ENCODE measurements at regions not wholly inside any gene's neighbourhood (a gene's known extent, or its start where the extent isn't known, plus 50 kb on each side); places are given as distances from the start of the nearest gene placed in this dataset.

DNA sequence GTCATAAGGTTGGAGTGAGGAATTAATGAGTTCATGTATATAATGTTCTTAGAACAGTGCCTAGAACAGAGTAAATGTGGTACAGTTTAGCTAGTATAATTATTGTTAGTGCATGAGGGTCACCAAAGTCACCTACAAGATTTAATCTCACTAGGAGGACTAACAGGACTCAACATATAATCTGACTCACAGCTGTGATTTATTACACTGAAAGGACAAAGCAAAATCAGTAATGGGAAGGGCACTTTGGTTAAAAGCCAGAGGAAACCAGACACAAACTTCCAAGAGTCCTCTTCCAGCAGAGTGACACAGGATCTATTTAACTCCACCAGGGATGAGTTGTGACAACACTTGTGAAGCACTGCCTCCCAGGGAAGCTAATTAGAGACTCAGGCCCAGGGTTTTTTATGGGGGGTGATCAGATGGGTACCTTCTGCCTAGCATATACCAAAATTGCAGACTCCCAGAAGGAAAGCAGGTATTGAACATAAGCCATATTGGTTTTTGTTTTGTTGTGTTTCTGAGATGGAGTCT is 341.2 kb upstream of the DACH1 start:
- H3K4me3 ChIP-seq, result no peak overlapping the region
- no peaks in the 10 kb centered on the region for H3K36me3 ChIP-seq (ENCODE audit: insufficient read depth in 1 of 2, low read depth in 1 of 2)
- no peaks in the 10 kb centered on the region for H3K4me1 ChIP-seq
- DNase-seq, result no peak
- H3K9me3 ChIP-seq, result no peaks in the 10 kb centered on the region
- no peak for ATAC-seq
- no peak overlapping the region for H3K27ac ChIP-seq
- H3K27me3 ChIP-seq (ENCODE audit: insufficient read depth in 3 of 3, low read length in 2 of 3), result no peaks in the 10 kb centered on the region
- intact Hi-C loops (cut with DNase I), result no loop called here
- TF ChIP-seq, protein P1, sequence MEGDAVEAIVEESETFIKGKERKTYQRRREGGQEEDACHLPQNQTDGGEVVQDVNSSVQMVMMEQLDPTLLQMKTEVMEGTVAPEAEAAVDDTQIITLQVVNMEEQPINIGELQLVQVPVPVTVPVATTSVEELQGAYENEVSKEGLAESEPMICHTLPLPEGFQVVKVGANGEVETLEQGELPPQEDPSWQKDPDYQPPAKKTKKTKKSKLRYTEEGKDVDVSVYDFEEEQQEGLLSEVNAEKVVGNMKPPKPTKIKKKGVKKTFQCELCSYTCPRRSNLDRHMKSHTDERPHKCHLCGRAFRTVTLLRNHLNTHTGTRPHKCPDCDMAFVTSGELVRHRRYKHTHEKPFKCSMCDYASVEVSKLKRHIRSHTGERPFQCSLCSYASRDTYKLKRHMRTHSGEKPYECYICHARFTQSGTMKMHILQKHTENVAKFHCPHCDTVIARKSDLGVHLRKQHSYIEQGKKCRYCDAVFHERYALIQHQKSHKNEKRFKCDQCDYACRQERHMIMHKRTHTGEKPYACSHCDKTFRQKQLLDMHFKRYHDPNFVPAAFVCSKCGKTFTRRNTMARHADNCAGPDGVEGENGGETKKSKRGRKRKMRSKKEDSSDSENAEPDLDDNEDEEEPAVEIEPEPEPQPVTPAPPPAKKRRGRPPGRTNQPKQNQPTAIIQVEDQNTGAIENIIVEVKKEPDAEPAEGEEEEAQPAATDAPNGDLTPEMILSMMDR (IDR thresholded peaks at IDR 0.05), result no peak

DNA sequence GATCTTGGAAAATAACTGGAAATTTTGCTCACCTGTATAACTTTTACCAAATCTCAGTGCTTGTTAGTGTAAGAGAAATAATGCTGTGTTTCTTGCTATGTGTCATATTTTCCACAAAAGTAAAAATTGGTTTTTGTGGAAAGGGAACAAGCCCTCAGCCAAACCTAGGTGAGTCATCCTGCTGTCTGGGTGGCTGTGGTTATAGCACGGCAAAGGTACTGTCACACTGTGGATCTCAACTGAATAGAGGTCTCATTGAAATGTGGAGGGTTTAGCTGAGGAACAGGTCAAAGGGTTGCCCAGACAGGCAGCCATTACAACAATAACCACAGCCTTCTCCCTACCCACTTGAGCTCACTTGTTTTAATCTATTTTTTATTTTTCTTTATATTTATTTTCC is 338.8 kb upstream of the DACH1 start:
- H3K36me3 ChIP-seq (ENCODE audit: insufficient read depth in 1 of 2, low read depth in 1 of 2), result no peaks in the 10 kb centered on the region
- H3K4me3 ChIP-seq, result no peak overlapping the region
- no peaks in the 10 kb centered on the region for H3K27me3 ChIP-seq (ENCODE audit: insufficient read depth in 3 of 3, low read length in 2 of 3)
- ATAC-seq (no peak), DNase-seq (no peak)
- no peaks in the 10 kb centered on the region for H3K4me1 ChIP-seq
- intact Hi-C loops (cut with DNase I), result no loop called here
- TF ChIP-seq, protein P1 (IDR thresholded peaks at IDR 0.05), result no peak
- whole genome bisulfite sequencing, 3 donors, result 63 to 87% (median 77%) methylated on average over 1 of the region's 1 CpG
- no peaks in the 10 kb centered on the region for H3K9me3 ChIP-seq
- H3K27ac ChIP-seq, result no peak overlapping the region

DNA sequence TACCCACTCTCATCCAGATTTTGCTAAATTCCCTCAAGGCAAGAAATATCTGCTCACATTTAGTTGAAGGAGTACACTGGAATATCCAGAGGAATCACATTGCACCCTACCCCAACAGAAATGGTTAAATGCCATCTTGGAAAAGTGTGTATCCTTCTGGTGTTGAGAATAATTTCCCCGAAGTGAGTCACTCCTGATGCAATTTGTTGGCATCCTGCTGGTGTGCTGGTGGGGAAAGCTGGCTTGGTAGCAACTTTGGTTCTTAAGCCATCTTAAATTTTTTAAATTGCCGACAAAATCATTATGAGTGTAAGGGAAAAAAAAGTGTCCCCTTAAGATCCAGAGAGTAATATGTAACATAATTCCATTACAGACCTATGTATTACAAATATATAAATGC is 337.3 kb upstream of the DACH1 start:
- Histone ChIP-seq H3K27ac (no peak overlapping the region), H3K27me3 (ENCODE audit: insufficient read depth in 3 of 3, low read length in 2 of 3) (no peaks in the 10 kb centered on the region), H3K4me3 (no peak overlapping the region), H3K4me1 (no peaks in the 10 kb centered on the region), H3K9me3 (no peaks in the 10 kb centered on the region), H3K36me3 (ENCODE audit: insufficient read depth in 1 of 2, low read depth in 1 of 2) (no peaks in the 10 kb centered on the region)
- DNase-seq, result no peak
- 54 to 75% (median 56%) methylated on average over 2 of the region's 2 CpGs for WGBS, 3 donors
- ATAC-seq, result no peak
- intact Hi-C loops (cut with DNase I), result no loop called here
- TF ChIP-seq, protein P1 (IDR thresholded peaks at IDR 0.05), result no peak

DNA sequence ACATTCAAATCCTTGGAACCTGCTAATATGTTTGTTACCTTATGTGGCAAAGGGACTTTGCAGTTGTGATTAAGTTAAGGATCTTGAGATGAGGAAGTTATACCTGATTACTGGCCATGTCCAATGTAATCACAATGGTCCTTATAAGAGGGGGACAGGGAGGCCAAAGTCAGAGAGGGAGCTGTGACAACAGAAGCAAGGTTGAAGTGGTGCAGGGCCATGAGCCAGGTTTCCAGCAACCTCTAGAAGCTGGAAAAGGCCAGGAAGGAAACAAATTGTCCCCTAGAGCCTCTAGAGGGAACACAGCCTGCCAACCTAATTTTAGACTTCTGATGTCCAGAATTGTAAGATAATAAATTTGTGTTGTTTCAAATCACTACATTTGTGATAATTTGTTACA is 334.7 kb upstream of the DACH1 start:
- ATAC-seq, result no peak
- no peaks in the 10 kb centered on the region for H3K36me3 ChIP-seq (ENCODE audit: insufficient read depth in 1 of 2, low read depth in 1 of 2)
- intact Hi-C loops (cut with DNase I), result no loop called here
- no peaks in the 10 kb centered on the region for H3K4me1 ChIP-seq
- no peaks in the 10 kb centered on the region for H3K9me3 ChIP-seq
- H3K27me3 ChIP-seq (ENCODE audit: insufficient read depth in 3 of 3, low read length in 2 of 3), result no peaks in the 10 kb centered on the region
- H3K4me3 ChIP-seq, result no peak overlapping the region
- H3K27ac ChIP-seq, result no peak overlapping the region
- DNase-seq, result no peak
- TF ChIP-seq, protein P1 (IDR thresholded peaks at IDR 0.05), result no peak

DNA sequence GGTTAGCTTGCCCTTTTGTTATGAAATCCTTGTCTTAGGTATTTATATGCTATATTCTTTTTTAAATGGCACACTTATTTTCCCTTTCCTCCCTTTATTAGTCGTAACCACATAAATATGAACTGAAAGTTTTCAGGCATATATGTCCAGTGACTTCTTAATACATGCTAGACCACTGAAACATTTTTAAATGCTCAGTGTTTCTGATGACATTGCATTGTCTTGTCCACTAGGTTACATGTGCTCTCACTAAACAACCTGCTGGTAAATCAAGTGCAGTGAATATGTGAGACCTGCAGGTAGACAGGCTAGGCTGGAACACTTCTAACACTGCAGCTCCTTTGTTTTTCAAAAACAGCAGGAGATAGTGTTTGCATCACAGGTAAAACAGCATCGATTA is 332.6 kb upstream of the DACH1 start:
- DNase-seq (no peak), ATAC-seq (no peak)
- WGBS, 3 donors, result 44 to 47% (median 46%) methylated on average over 2 of the region's 2 CpGs
- TF ChIP-seq, protein P1 (IDR thresholded peaks at IDR 0.05), result no peak
- no peaks in the 10 kb centered on the region for H3K9me3 ChIP-seq
- H3K27ac ChIP-seq, result no peak overlapping the region
- intact Hi-C loops (cut with DNase I), result no loop called here
- H3K27me3 ChIP-seq (ENCODE audit: insufficient read depth in 3 of 3, low read length in 2 of 3), result no peaks in the 10 kb centered on the region
- H3K36me3 ChIP-seq (ENCODE audit: insufficient read depth in 1 of 2, low read depth in 1 of 2), result no peaks in the 10 kb centered on the region
- no peaks in the 10 kb centered on the region for H3K4me1 ChIP-seq
- H3K4me3 ChIP-seq, result no peak overlapping the region

Data from psoas muscle (tissue), 7 donors.